K562 (cell line): ENCODE measurements at regions not wholly inside any gene's neighbourhood (a gene's known extent, or its start where the extent isn't known, plus 50 kb on each side); places are given as distances from the start of the nearest gene placed in this dataset.

ENCODE experiments used
- ATAC-seq: fragments of 200-7000 bp; cut with Tn5 transposase; 3 replicates; pipeline ENCODE4 v1.9.1; 2020; ENCODE audit warnings: moderate library complexity
- BruUV-seq: library from RNA; stranded (reverse); fragments of 400-500 nt; replicated peaks from 2 replicates; lab custom pipeline; 2021; lab: Mats Ljungman, UMichigan
- CTCF ChIA-PET: fragments of 300-600 bp; formaldehyde crosslinking; extraction: SDS; loops from one replicate; lab custom pipeline; 2021; ENCODE audit warnings: low intra/inter-chr PET ratio; lab: Yijun Ruan, JAX
- POLR2A ChIA-PET: fragments of 300-600, 350-650 bp; sonication (Branson Sonifier 250); formaldehyde crosslinking; extraction: SDS; loops from one replicate; lab custom pipeline; 2021; ENCODE audit warnings: antibody characterized with exemption, inconsistent platforms; lab: Yijun Ruan, JAX
- DNase-seq, 4 experiments: peaks; one replicate each; pipeline versions ENCODE4 v3.0.0 to v3.0.0-alpha.2; 2011 to 2018; ENCODE audit warnings: low spot score in 3 of 4, mixed read lengths in 3 of 4; ENCODE audit errors: extremely low read depth in 1 of 4
- FAIRE-seq: peaks from 2 replicates; lab custom pipeline; 2011; peaks lifted over from hg19 to GRCh38; lab: Jason Lieb, UNC
- H2AFZ ChIP-seq: 2 replicates; pipeline ENCODE4 v1.6.0; 2011; ENCODE audit warnings: low read depth, low read length, control low read depth, inconsistent platforms
- H3K27ac ChIP-seq: fragments of 200-600 bp; 3 replicates; pipeline ENCODE4 v1.8.0; 2011; ENCODE audit warnings: low read depth, mild to moderate bottlenecking, control low read depth, inconsistent platforms, low read length, moderate library complexity, mixed read lengths; ENCODE audit errors: extremely low read depth
- H3K27me3 ChIP-seq, 2 experiments: fragments of 300-600 bp in 1 of 2; 2 replicates in 1 of 2; 3 replicates in 1 of 2; pipeline versions ENCODE4 v1.6.0 to v1.8.0; 2011; ENCODE audit warnings: inconsistent platforms in 2 of 2, low read length in 2 of 2, mild to moderate bottlenecking in 1 of 2, mixed read lengths in 1 of 2, moderate library complexity in 1 of 2; ENCODE audit not compliant: control insufficient read depth in 2 of 2, insufficient read depth in 2 of 2
- H3K36me3 ChIP-seq: fragments of 300-600 bp; 3 replicates; pipeline ENCODE4 v1.8.0; 2011; ENCODE audit warnings: mild to moderate bottlenecking, low read length, inconsistent platforms; ENCODE audit not compliant: control insufficient read depth, insufficient read depth
- H3K4me1 ChIP-seq, 2 experiments: fragments of 200-600 bp in 1 of 2; replicated peaks in 1 of 2; 2 replicates in 1 of 2; 3 replicates in 1 of 2; pipeline versions ENCODE4 v1.5.1 to v1.8.0; 2011; ENCODE audit warnings: inconsistent platforms in 2 of 2, low read length in 2 of 2, mild to moderate bottlenecking in 1 of 2, mixed read lengths in 1 of 2, moderate library complexity in 1 of 2; ENCODE audit not compliant: control insufficient read depth in 2 of 2, insufficient read depth in 2 of 2
- H3K4me2 ChIP-seq: 2 replicates; pipeline ENCODE4 v1.6.1; 2011; ENCODE audit warnings: low read length, control low read depth, inconsistent platforms, mixed read lengths; ENCODE audit not compliant: insufficient read depth
- H3K4me3 ChIP-seq: fragments of 200-600 bp; sonication (generic), shearing (Covaris generic); 2 replicates; pipeline ENCODE4 v1.5.1; 2016; ENCODE audit warnings: control low read depth, inconsistent platforms
- H3K79me2 ChIP-seq: fragments of 200-600 bp; 3 replicates; pipeline ENCODE4 v1.8.0; 2011; ENCODE audit warnings: low read length, inconsistent platforms; ENCODE audit not compliant: control insufficient read depth, insufficient read depth
- H3K9ac ChIP-seq, 2 experiments: 2 replicates each; pipeline versions ENCODE4 v1.6.0 to v1.6.1; 2011; ENCODE audit warnings: low read depth in 2 of 2, low read length in 2 of 2, control low read depth in 1 of 2, inconsistent platforms in 1 of 2, mild to moderate bottlenecking in 1 of 2, mixed read lengths in 1 of 2; ENCODE audit not compliant: insufficient read depth in 1 of 2
- H3K9me1 ChIP-seq: one replicate; pipeline ENCODE4 v1.6.0; 2011; ENCODE audit warnings: inconsistent platforms, mild to moderate bottlenecking, low read length, moderate library complexity; ENCODE audit not compliant: control insufficient read depth, insufficient read depth
- H3K9me3 ChIP-seq: replicated peaks from 2 replicates; pipeline ENCODE4 v1.5.1; 2011; ENCODE audit warnings: low read depth, low read length, inconsistent platforms; ENCODE audit not compliant: control insufficient read depth, insufficient read depth
- H4K20me1 ChIP-seq: replicated peaks from 2 replicates; pipeline ENCODE4 v1.6.1; 2011; ENCODE audit warnings: low read length, inconsistent platforms, mixed read lengths; ENCODE audit not compliant: control insufficient read depth, insufficient read depth
- AFF4 ChIP-seq: sonication (generic); formaldehyde crosslinking; IDR thresholded peaks from 2 replicates; pipeline ENCODE4 v1.8.0; 2023; ENCODE audit warnings: mild to moderate bottlenecking, missing genetic modification reagents
- CHD4 ChIP-seq: fragments of 200-600 bp; sonication (generic); IDR thresholded peaks from 3 replicates; pipeline ENCODE4 v1.6.1; 2012; ENCODE audit warnings: low read depth, mild to moderate bottlenecking, mixed read lengths, low read length, inconsistent platforms; ENCODE audit not compliant: insufficient read depth, insufficient replicate concordance, poor library complexity, severe bottlenecking
- CTCF ChIP-seq, 3 experiments: IDR thresholded peaks in 2 of 3; conservative IDR thresholded peaks in 1 of 3; 2 replicates each; pipeline ENCODE4 v1.5.1; 2011 to 2012; ENCODE audit warnings: low read length in 3 of 3, mild to moderate bottlenecking in 3 of 3, control low read depth in 2 of 3, improper control_type of control experiment in 1 of 3, inconsistent platforms in 1 of 3, low read depth in 1 of 3, mixed read lengths in 1 of 3, moderate library complexity in 1 of 3; ENCODE audit not compliant: insufficient read depth in 2 of 3
- FOSL1 ChIP-seq: fragments of 200-800 bp; sonication (Bioruptor generic); conservative IDR thresholded peaks from 2 replicates; pipeline ENCODE4 v1.6.1; 2016; ENCODE audit warnings: missing genetic modification characterization, missing compliant biosample characterization
- FOXJ3 ChIP-seq: sonication (generic); formaldehyde crosslinking; IDR thresholded peaks from 2 replicates; pipeline ENCODE4 v1.4.0; 2020; ENCODE audit warnings: mild to moderate bottlenecking, missing genetic modification reagents
- HOXB6 ChIP-seq: fragments of 250-450 bp; sonication (Bioruptor Pico); IDR thresholded peaks from 2 replicates; pipeline ENCODE4 v1.5.1; 2022; ENCODE audit warnings: mild to moderate bottlenecking, borderline replicate concordance
- LEF1 ChIP-seq: fragments of 450-650 bp; IDR thresholded peaks from 2 replicates; pipeline ENCODE4 v1.6.1; 2016; ENCODE audit warnings: mild to moderate bottlenecking
- MXI1 ChIP-seq: IDR thresholded peaks from 2 replicates; pipeline ENCODE4 v1.6.1; 2011; ENCODE audit warnings: low read depth, mild to moderate bottlenecking, improper control_type of control experiment, low read length
- NFE2L1 ChIP-seq: fragments of 450-650 bp; IDR thresholded peaks from 2 replicates; pipeline ENCODE4 v1.6.1; 2016; ENCODE audit warnings: missing genetic modification characterization, low read depth, mild to moderate bottlenecking, missing compliant biosample characterization, moderate library complexity, borderline replicate concordance
- POLR2AphosphoS2 ChIP-seq: IDR thresholded peaks from 2 replicates; pipeline ENCODE4 v1.6.1; 2012; ENCODE audit warnings: low read length, improper control_type of control experiment
- PPARD ChIP-seq: fragments of 250-450 bp; sonication (Bioruptor Pico); IDR thresholded peaks from 2 replicates; pipeline ENCODE4 v1.8.0; 2022; ENCODE audit warnings: inconsistent platforms, mild to moderate bottlenecking, moderate library complexity
- TAF7 ChIP-seq: fragments of 450-650 bp; IDR thresholded peaks from 2 replicates; pipeline ENCODE4 v1.6.1; 2016; ENCODE audit warnings: missing genetic modification characterization, missing compliant biosample characterization
- TCF7 ChIP-seq: sonication (generic); IDR thresholded peaks from 2 replicates; pipeline ENCODE4 v1.6.1; 2016; ENCODE audit warnings: antibody characterized with exemption, borderline replicate concordance
- ZC3H8 ChIP-seq: fragments of 450-650 bp; IDR thresholded peaks from 2 replicates; pipeline ENCODE4 v1.6.1; 2017
- ZNF316 ChIP-seq: fragments of 450-650 bp; IDR thresholded peaks from 2 replicates; pipeline ENCODE4 v1.6.1; 2016
- ZNF644 ChIP-seq: fragments of 200-800 bp; sonication (Bioruptor generic); IDR thresholded peaks from 2 replicates; pipeline ENCODE4 v1.6.1; 2016; ENCODE audit warnings: low read depth, missing genetic modification characterization, missing compliant biosample characterization
- WGBS: fragments of 100-300 bp; shearing (Covaris generic); methylation state at CpG from one replicate; pipeline ENCODE4 v1.1.6; 2016; ENCODE audit warnings: low coverage, mixed read lengths; ENCODE audit not compliant: insufficient coverage; ENCODE audit errors: missing lambda C conversion rate; 5-methylcytosine and 5-hydroxymethylcytosine counted together
- in situ Hi-C: fragments of 300-500 bp; cut with MboI; formaldehyde crosslinking; loops from 4 replicates; pipeline ENCODE4 v1.15.0; 2018; ENCODE audit warnings: inconsistent platforms, mixed read lengths
- intact Hi-C: fragments of 100-400 bp; cut with micrococcal nuclease; formaldehyde crosslinking; loops from 2 replicates; pipeline ENCODE4 v1.14.2; 2022

- no peak for TF ChIP-seq MXI1
- peak; percentile 52; the same call in 1 of the 2 replicates for TF ChIP-seq ZNF316
- TF ChIP-seq CHD4 = no peak
These were observed 1274.6 kb downstream of the REEP3 start (continued) for GRCh38 chr10:64795847-64796246.

GRCh38 chr10:64798297-64798696 lies 1277.1 kb downstream of the REEP3 start:
- no peak overlapping the region for H3K9ac ChIP-seq
- H3K4me3 ChIP-seq = no peak overlapping the region
- 0% methylated on average over 1 of the region's 1 CpG for WGBS
- no peaks in the 10 kb centered on the region for H3K9me3 ChIP-seq
- no peak overlapping the region for H3K27ac ChIP-seq
- CTCF ChIA-PET = no interaction called here
- no peaks in the 10 kb centered on the region for H3K4me1 ChIP-seq
- no peak overlapping the region for H2AFZ ChIP-seq
- in situ Hi-C loops = no loop called here
- H4K20me1 ChIP-seq = no peaks in the 10 kb centered on the region
- intact Hi-C loops = loop anchor here (10.0 kb wide), 1 partner anchor 57 kb away; no protein-coding TSS in a partner anchor
- FAIRE-seq (no peak), ATAC-seq (no peak), DNase-seq (no peak)
- no TSS peak for BruUV-seq
- H3K79me2 ChIP-seq = no peaks in the 10 kb centered on the region
- no peaks in the 10 kb centered on the region for H3K9me1 ChIP-seq
- POLR2A ChIA-PET = no interaction called here
- no peaks in the 10 kb centered on the region for H3K27me3 ChIP-seq
- H3K4me2 ChIP-seq = no peak overlapping the region
- no peaks in the 10 kb centered on the region for H3K36me3 ChIP-seq
- TF ChIP-seq HOXB6 (CRISPR knock-in tag) (no peak), POLR2AphosphoS2 (no peak), TAF7 (tag) (no peak), ZC3H8 (no peak), CTCF (IDR thresholded peaks at IDR 0.05 in 2 of 3, conservative IDR thresholded peaks at IDR 0.05 in 1 of 3; ENCODE audit: insufficient read depth in 2 of 3, low read depth in 1 of 3, low read length in 3 of 3) (no peak), FOSL1 (tag) (no peak), AFF4 (CRISPR knock-in tag) (no peak), NFE2L1 (no peak), ZNF644 (tag) (no peak), LEF1 (no peak), PPARD (no peak), FOXJ3 (CRISPR knock-in tag) (no peak), TCF7 (no peak)
